ENCODE measurements at regions not wholly inside any gene's neighbourhood (a gene's known extent, or its start where the extent isn't known, plus 50 kb on each side); places are given as distances from the start of the nearest gene placed in this dataset.

GRCh38 chr10:64773357-64773756 is 1252.2 kb downstream of the REEP3 start:
- TF ChIP-seq CTCF (IDR thresholded peaks at IDR 0.05; ENCODE audit: low read length), result no peak
- TF ChIP-seq EZH2 (IDR thresholded peaks at IDR 0.05; ENCODE audit: borderline replicate concordance, low read length), result no peak
